Activated T-helper 9 cell treated with anti-CD3 and anti-CD28 coated beads, Interleukin-2, amount 50 U/mL, for 16 hours (primary cell): ENCODE measurements at regions not wholly inside any gene's neighbourhood (a gene's known extent, or its start where the extent isn't known, plus 50 kb on each side); places are given as distances from the start of the nearest gene placed in this dataset.

Experiments used
- DNase-seq: peaks from one replicate; pipeline ENCODE4 v3.0.0-alpha.2; 2020; ENCODE audit warnings: low read depth

DNA sequence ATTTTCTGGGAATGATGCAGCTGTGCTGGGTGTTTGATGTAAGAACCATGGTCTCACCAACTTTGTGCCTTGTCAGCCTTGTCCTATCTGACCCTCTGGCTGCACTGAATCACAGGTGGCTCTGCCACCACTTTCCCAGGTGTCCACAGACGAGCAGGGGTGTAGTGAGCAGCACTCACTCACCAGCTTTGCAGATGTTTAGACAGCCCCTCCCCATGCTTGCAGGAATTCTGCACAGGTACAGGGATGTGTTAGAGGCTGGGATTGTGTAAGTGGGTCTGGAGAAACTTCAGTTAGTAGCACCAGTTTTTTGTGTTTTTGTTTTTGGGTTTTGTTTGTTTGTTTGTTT lies 88.2 kb upstream of the NAA20 start:
- DNase-seq: no peak

DNA sequence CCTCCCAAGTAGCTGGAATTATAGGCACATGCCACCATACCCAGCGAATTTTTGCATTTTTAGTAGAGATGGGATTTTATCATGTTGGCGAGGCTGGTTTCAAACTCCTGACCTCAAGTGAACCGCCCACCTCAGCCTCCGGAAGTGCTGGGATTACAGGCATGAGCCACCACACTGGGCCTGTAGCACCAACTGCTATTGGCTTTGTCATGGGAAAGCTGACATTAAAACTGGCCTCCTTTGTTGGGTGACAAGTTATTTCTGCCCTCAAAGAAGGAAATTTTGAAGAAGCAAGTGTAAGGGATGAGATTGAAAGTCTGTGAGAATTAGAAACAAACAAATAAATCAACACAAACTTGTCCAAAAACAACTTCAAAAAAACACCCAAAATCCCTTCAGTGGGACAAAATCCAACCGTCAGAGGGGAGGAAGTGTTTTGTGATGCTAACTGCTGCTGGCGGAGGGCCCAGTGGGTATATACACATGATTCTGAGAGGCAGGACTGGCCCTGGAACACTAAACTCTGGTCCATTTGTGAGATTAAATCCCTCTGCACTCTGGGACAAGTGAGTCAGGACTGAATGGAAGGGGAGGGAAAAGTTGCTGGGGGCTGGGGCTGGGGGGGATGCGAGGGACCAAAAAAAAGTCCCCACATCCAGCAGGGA lies 87.5 kb upstream of the NAA20 start:
- no peak for DNase-seq

DNA sequence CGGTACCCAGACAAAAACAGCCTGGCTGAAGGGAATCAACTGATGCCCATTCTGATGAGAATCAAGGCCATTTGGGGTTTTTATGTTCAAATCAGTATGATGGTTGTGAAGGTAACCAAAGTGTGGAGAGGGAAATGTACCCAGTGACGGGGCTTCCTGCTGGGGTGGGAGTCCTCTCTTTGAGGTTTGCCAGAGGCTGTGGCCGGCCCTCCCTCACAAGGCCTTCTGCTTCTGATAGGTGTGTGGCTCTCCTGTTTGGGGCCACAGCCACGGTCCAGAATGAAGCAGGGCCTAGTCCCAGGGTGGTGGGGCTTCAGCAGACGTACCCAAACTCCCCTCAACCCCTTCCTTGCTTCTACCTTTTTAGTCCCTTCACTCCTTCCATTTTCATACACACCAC lies 86.7 kb upstream of the NAA20 start:
- DNase-seq: no peak

DNA sequence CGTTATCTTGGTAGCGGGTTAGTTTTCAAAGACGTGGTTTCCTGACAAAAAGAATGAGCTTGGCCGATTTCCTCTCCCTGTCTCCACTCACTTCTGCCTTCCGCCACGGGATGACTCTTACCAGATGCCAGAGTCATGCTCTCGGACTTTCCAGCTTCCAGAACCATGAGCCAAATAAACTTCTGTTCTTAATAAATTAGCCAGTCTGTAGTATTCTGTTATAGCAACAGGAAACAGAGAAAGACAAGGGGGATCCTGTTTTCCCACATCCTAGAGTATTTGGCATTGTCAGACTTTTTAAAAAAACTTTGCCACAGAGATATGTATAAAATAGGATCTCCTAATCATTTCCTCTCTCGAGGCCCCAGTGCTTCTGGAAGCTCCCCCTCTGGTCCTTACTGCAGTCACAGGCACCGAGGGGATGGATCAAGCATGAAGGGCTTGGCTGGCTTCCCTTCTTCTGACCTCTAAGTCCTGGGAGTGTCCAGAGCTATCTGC lies 84.9 kb upstream of the NAA20 start:
- no peak for DNase-seq

DNA sequence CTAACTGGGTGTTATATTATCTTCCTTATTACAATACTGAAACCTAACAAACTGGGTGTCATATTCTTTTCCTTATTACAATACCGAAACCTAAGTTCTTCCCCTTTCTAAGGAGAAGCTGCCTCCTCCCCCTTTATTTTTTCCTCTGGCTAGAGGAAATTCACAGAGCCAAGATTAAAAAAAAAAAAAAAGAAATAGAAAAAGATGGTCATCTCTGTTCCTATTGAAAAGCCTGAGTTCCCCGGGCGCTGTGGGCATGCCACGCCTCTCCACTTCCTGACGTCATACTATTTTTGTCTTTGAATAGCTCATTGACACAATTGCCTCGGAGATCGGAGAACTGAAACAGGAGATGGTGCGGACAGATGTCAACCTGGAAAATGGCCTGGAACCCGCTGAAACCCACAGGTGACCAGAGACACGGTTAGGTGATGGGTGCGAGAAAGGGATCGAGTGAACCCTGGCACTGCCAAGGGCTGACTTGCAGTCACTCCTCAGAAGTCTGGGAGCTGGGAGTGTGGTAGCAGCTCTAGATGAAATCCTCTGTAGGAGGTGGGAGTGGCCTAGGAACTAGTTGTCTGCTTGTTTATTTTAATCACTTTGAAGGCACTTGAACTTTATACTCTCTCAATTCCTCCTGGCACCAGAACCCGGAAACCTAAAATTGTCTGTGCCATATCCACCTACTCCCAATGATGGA lies 82.2 kb upstream of the NAA20 start:
- DNase-seq: no peak

DNA sequence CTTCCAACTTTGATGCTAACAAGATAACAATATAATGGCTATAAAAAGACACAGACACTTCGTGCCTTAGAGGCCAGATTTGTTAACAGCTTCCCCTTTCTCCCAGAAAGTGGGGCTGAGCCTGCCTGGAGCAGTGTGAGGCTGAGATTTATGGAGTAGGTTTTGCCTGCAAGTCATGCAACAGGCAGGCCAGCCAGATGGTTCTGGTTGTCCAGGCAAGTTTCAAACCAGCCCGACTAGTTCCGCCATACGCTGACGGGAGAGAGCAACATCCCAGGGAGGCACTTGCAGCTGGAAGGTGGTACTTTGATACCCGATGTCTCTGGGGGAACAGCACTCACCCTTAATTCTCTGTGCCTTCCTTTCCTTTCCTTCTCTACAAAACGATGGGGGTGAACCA lies 81.3 kb upstream of the NAA20 start:
- DNase-seq: no peak

DNA sequence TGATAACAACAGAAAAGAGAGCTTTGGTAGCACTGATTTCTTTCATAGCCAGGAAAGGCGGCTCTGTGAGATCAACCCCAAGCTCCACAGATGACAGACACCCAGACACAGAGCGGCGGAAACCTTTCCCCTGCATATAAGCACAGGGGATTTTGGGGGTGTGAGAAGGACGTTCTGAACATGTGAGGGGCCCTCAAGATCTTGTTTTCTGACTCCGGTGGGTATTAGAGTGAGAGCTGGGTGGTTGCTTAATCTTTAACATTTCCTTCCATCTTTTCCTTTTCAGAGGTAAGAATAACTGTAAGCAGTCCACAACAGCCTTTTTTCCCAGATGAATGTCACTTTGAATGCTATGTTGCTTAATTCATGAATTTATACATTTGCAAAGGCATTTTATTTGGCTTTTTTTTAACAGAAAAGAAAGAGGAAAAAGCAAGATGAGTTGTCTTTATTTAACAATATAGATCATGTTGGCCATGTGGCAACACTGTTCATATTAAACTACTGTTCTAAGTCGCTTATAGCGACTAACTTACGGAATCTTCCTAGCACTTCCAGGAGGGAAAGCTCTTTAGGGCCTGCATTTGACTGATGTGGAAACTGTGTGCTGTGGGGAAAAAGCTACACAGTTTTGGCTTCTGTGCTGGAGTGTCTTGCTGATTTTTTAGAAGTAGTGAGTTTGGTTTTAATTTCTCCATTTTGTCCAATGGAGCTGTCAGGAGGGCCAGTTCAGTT lies 80.5 kb upstream of the NAA20 start:
- DNase-seq: no peak

DNA sequence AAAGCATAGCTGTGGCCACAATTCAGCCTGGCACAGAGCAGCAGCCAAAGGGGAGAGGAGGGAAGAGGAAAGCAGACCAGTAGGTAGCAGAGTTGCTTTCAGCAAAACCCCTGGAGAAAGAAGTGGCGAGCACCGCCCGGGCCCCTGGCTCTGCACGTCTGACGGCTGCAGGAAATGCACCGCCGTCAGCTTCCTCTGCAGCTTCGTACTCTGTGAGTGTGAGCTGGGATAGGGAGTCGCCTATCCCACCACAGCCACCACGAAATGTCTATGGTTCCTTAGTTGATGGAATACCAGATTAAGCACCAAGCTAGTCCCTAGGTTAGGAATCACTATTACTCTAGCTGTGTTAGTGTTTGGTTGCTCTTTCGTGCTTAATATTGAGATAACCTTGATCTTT lies 79.9 kb upstream of the NAA20 start:
- DNase-seq: no peak

DNA sequence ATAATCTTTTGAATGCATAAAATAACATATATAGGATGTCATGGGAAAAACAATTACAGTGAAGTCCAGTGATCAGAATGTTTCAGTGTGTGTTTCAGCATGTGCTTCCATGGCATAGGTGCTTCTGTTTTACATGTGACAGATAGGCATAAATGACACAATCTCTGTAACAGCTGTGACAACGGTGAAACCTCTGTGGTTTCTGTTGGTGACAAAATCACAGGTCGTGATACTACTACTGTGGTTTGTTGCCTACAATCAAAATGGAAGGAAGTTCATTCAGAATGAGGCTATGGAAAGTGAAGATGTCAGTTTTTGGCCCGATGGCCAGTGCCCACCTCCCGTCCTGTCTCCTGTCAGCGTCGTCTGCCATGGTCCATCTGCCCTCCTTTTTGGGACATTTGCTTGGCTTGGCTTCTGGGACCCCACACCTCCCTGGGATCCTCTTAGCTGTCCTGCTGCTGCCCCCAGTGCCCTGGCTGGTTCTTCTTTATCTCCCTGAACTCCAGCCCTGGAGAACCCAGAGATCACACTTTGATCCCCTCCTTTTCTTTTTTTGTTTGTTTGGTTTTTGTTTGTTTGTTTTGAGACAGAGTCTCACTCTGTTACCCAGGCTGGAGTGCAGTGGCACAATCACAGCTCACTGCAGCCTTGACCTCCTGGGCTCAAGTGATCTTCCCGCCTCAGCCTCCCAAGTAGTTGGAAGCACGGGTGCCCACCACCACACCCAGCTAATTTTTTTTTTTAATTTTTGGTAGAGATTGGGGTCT lies 79.3 kb upstream of the NAA20 start:
- no peak for DNase-seq

DNA sequence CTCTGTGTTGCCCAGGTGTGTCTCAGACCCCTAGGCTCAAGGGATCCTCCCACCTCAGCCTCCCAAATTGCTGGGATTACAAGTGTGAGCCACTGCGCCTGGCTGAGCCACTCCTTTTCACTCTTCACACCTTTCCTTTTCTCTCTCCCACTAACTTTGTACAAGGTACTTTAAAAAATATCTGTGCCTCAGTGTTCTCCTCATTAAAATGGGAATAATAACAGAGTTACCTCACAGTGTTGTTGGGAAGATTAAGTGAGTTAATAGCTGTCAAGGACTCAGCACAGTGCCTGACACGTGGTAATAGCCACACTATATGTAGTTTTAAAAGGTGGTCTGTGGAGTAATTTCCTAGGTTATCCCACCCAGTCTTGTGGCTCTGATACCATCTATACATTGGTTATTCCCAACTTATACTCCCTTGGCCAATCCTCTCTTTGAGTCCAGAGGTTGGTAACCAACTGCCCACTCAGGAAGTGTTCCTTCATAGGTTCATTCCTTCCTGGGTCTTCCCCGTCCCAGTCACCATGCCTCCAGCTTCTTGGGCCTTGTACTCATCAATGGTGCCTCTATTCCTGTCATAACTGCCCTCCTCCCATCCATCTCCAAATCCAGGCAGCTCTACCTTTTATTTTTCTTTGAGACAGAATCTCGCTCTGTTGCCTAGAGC lies 78.6 kb upstream of the NAA20 start:
- DNase-seq: no peak

DNA sequence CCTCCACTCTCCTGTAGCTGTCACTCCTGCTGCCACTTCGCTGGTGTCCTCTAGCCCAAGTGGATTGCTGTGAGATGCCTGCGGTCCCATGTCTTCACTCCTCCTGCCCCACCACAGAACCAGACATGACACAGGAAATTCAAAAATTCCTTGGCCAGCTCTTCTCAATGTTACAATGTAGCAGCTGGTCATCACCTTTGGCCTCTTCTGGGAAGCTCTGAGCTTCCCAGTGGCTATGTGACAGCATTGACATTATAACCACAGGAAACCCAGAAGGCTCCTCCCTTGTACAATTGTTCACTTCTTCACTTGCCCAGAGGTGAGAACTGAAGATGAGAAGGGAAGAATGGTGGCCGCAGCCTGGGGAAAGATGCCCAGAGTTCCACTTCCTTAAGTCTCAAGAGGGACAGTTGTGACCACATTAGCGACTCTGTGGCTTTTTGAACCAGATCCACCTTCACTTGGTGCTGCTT lies 76.1 kb upstream of the NAA20 start:
- no peak for DNase-seq

DNA sequence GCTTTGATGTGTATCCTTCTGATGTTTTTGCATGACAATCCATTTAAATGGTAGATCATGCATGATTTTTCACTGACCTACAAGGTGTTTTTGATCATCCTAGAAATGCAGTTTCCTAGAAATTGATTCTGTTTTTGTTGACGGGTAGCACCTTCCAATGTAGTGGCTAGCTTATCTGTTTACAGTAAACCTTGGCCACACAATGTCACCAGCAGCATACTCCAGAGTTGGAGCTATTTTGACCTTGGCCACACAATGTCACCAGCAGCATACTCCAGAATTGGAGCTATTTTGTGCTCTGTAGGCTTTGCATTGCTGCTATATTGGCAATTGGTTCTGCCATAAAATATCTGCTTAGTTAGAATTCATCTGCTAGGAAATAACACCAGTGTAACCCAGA lies 74.6 kb upstream of the NAA20 start:
- DNase-seq: no peak

DNA sequence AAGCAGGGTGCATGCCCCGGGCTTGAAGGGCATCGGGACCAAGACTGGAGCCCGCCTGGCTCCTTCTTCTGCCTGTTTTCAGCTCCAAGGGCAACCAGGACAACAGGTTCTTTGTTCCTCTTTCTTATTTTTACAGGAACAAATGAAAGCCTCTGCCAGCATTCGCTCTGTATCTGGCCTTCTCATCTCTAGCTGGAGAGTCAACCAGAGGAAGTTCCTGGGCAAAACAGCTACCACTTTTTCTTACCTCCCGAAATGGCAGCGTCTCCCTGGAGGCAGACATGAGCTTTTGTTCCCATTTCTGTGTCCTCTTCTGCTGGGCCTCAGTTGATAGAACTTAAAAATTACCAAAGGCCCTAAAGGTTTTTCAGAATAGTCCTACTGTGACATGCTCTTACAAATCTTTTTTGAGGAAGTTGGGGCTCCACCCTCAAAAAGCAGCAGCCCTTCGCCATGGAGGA lies 74.1 kb upstream of the NAA20 start:
- no peak for DNase-seq

DNA sequence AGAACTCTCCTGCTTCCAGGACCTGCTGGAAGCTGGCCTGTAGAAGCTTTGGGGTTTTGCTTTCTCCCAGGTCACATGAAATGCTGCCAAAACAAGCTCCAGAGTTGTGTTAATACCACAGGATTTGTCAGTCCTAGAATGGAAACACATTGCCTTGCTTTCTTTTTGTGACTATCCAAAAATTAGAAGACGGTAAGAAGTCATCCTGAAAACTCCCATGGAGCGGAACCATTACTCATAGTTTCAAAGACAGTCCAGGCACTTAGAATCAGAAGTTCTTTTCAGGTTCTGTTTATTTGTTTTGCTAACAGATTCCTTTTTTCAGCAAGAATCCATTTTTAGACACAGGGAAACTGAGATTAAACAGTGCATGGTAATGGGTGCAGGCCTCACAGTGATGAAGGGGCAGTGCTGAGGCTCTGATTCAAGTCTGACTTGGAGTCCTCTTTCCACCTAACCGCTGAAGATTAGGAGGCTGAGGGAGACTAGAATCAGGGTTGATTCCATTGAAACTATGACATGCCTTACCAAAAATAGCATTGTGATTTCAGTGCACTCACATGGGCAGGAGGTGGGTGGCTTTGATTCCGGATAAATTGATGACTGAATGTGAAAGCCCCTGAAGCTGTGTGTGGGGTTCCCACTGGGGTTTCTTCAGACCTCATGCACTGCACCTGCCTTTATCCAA lies 72.2 kb upstream of the NAA20 start:
- no peak for DNase-seq

DNA sequence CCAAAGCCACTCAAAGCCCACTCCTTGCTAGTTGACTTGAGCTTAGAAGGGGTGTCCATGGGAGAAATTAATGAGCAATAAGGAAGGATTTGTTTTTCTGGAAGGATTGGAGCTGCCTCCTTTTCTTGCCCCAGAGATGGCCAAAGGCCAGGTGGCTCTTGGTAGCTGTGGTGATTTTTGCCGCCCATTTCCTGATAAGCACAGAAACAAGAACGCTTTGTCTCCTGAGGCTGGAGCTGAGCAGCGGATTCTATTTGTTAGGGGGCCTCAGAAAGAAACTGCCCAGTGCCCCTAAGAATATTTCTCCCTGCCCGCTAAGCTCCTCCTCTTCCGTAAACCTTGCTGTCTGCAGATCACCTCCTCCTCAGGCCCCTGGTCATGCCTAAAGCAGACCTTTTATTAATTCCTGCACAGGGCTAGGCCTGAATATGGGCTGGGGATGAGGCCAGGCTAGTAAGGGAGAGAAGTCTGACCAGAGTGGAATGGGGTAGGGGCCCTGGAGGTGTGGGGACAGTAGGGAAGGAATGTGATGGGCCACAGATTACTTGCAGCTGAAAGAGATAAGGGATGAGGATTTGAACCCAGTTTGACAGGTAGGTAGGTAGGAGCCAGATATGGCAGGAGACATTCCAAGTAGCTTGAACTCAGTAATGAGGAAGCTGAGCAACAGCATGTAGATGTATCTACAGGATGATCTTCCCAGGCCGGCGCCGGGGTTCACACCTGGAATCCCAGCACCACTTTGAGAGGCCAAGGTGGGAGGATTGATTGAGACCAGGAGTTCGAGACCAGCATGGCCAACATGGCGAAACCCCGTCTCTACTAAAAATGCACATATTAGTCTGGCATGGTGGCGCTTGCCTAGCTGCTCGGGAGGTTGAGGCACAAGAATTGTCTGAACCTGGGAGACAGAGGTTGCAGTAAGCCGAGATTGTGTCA lies 71.2 kb upstream of the NAA20 start:
- no peak for DNase-seq

DNA sequence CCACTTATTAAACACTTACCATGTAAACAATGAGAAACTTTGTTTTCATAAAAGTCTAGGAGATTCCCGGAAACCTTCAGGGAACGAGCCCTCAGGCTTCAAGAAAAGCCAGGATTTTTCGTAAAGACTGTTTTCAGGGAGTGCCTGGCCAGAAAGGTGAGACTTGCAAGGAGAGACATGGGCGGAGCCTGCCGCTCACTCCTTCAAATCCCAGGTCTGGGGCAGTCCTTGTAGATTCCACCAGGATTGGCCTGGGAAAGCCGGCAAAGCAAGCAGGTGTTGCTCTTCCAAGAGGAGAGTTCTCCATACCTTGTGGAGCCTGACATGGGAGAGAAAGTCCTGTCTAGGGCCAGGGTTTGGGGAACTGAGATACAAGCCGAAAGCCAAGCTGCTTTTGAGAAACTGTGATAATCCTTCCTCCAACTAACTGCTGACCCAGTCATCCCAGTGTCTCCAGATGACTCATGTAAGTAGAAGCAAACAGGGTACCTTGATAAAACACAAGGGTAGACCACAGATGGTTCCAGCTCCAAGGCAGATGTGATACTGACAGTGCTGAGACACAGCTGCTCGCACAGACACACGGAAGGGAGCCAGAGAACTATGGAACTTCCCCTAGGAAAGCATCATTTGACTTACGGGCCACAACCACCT lies 69.4 kb upstream of the NAA20 start:
- DNase-seq: no peak

DNA sequence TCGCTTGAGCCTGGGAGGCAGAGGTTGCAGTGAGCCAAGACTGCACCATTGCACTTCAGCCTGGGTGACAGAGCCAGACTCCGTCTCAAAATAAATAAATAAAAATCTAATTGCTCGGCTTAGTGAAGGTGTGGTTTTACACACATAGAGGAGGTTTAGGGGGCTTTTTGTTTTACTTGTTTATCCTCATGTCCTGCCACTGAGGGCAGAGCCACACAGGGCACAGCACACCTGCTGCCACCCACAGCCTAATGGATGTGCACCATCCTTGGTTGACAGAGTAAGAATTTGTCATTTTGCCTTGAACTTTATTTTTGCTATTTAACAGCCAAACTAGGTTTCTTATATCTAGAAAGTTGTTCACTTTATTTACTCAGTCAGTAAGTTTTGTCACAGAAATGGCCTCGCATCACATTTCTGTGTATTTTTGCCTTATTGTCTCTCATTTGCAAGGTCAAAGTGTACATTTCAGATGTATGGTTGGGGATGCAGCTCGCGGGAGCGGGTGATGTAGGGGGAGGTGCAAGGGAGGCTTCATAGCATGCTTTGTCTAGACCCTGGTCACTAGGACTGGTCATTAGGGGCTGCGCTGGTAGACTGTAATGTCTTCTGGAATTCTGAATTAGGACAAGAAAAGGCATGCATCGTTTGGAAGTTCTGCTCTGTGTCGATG lies 67.8 kb upstream of the NAA20 start:
- DNase-seq: no peak

DNA sequence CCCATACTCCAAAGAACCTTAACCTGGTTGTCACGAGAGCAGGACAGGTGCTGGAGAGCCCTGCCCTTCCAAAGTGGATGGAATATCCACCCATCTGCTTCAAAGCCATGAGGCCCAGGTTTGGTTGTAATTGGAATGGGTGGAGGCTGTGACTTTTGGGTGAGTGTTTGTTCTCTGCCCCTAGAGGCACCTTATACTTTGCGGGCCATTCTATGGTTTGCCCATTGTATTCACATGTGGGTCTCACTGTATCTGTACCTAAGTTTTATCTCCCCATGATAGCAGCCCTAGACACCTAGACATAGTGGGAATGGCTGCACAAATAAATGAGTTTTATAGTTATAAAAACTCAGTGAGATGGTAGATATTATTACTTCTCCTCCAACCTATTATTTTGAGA lies 67.1 kb upstream of the NAA20 start:
- no peak for DNase-seq

DNA sequence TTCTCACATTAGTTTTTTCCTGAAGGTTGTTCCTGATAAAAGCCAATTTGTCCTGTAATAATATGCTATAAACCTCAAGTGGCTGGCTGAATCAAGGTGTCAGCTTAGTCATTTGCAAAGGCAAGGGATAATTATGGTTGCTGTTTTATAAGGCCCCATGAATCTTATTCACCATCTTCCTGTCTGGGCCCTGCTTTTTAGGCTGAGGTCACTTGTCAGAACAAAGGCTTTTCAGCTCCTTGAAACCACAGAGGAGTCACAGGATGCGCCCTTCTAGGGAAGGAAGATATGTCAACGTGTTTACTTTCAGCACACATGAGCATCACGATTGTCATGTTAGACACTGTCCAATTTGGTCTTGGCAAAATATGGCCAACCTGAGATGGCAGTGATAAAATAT lies 64.8 kb upstream of the NAA20 start:
- no peak for DNase-seq
